ENCODE measurements at regions not wholly inside any gene's neighbourhood (a gene's known extent, or its start where the extent isn't known, plus 50 kb on each side); places are given as distances from the start of the nearest gene placed in this dataset.

DNA sequence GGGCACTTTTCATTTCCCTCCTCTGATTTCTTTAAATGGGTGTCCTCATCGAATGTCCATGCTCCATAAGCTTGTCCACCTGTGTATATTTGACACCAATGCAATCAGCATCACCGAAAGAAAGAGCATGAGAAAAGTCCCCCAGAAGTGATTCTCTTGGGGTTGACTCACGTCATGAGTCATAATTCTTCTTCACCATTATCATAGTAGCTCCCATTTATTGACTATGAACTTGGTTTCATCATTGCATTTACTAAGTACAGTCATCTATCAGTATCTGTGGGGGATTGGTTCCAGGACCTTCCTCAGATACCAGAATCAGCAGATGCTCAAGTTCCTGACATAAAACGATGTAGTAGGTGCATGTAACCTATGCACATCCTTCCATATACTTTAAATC is 372.5 kb upstream of the CFAP20DC start:
- Histone ChIP-seq H3K9me3 (no peaks in the 10 kb centered on the region), H3K27ac (no peak overlapping the region), H3K4me3 (no peak overlapping the region), H3K27me3 (no peaks in the 10 kb centered on the region), H3K36me3 (no peaks in the 10 kb centered on the region), H3K4me1 (ENCODE audit: insufficient read depth) (no peaks in the 10 kb centered on the region)
- WGBS, 3 donors, result 65 to 86% (median 82%) methylated on average over 4 of the region's 4 CpGs
- no peak for DNase-seq
- intact Hi-C loops (cut with DNase I), result no loop called here
- no peak for TF ChIP-seq POLR2A (IDR thresholded peaks at IDR 0.05)
- TF ChIP-seq EP300 (IDR thresholded peaks at IDR 0.05), result no peak
- TF ChIP-seq, protein P1, sequence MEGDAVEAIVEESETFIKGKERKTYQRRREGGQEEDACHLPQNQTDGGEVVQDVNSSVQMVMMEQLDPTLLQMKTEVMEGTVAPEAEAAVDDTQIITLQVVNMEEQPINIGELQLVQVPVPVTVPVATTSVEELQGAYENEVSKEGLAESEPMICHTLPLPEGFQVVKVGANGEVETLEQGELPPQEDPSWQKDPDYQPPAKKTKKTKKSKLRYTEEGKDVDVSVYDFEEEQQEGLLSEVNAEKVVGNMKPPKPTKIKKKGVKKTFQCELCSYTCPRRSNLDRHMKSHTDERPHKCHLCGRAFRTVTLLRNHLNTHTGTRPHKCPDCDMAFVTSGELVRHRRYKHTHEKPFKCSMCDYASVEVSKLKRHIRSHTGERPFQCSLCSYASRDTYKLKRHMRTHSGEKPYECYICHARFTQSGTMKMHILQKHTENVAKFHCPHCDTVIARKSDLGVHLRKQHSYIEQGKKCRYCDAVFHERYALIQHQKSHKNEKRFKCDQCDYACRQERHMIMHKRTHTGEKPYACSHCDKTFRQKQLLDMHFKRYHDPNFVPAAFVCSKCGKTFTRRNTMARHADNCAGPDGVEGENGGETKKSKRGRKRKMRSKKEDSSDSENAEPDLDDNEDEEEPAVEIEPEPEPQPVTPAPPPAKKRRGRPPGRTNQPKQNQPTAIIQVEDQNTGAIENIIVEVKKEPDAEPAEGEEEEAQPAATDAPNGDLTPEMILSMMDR (IDR thresholded peaks at IDR 0.05), result no peak

DNA sequence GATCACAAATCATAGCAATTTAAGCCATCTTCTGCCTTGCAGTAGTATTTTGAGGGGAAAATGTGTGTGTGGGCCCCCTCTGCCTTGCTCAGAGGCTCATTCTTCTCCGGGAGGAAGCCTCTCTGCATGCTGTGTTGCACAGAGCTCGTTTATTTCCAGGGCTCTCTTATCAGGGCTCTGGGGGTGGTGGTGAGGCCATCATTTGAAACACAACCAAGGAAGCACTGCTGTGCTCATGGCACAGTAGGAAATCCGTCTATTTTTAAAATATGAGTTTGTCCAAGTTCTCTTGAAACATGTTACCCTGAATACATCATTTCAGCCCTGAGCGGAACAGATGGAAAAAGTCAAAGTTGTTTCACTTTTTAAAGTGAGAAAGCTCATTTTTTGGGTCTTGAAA is 369.0 kb upstream of the CFAP20DC start:
- Histone ChIP-seq H3K9me3 (no peaks in the 10 kb centered on the region), H3K4me1 (ENCODE audit: insufficient read depth) (no peaks in the 10 kb centered on the region), H3K27me3 (no peaks in the 10 kb centered on the region), H3K4me3 (no peak overlapping the region), H3K27ac (no peak overlapping the region), H3K36me3 (no peaks in the 10 kb centered on the region)
- WGBS, 3 donors, result 27 to 37% (median 33%) methylated on average over 4 of the region's 4 CpGs
- TF ChIP-seq POLR2A (IDR thresholded peaks at IDR 0.05) (no peak), EP300 (IDR thresholded peaks at IDR 0.05) (no peak)
- TF ChIP-seq, protein P1 (IDR thresholded peaks at IDR 0.05), result no peak
- intact Hi-C loops (cut with DNase I), result no loop called here
- no peak for DNase-seq

DNA sequence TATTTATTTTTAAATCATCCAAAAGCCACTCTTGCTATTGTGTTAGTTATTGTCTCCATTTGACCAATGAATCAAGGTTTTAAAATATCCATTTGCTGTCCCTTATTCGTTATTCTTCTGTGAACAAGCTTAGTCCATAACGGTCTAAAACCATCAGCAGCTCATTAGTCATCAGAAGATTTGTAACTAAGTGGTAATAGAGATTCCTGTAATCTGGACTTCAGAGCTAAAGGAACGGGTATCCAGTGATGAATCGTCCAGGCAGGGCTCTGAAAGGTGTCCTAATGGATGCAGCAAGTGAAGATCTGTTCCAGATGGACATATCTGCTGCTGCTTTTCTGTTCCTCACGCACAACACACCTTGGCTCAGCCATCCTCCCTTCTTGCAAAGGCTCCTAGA is 362.7 kb upstream of the CFAP20DC start:
- no peak for DNase-seq
- no peak overlapping the region for H3K27ac ChIP-seq
- H3K4me1 ChIP-seq (ENCODE audit: insufficient read depth), result no peaks in the 10 kb centered on the region
- TF ChIP-seq, protein P1 (IDR thresholded peaks at IDR 0.05), result no peak
- TF ChIP-seq POLR2A (IDR thresholded peaks at IDR 0.05) (no peak), EP300 (IDR thresholded peaks at IDR 0.05) (no peak)
- WGBS, 3 donors, result 46 to 57% (median 52%) methylated on average over 5 of the region's 5 CpGs
- H3K9me3 ChIP-seq, result no peaks in the 10 kb centered on the region
- intact Hi-C loops (cut with DNase I), result no loop called here
- no peaks in the 10 kb centered on the region for H3K36me3 ChIP-seq
- H3K27me3 ChIP-seq, result no peaks in the 10 kb centered on the region
- no peak overlapping the region for H3K4me3 ChIP-seq

DNA sequence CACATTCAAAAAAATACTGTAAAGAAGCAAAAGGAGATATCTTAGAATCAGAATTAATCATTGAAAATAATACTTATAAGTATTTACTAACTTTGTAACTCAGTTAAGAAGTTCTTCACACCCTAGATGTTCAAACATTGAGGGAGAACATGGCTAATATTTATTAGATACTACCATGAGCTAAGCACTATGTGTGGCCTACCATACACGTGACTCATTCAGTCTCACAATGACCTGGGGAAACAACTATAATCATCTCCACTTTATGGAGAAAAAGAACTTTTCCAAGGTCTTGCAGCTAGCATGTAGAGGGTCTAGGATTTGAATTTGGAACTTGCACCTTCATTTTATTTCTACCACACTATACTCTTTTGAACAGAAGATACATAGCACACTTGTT is 361.9 kb upstream of the CFAP20DC start:
- intact Hi-C loops (cut with DNase I), result no loop called here
- Histone ChIP-seq H3K4me3 (no peak overlapping the region), H3K9me3 (no peaks in the 10 kb centered on the region), H3K27ac (no peak overlapping the region), H3K36me3 (no peaks in the 10 kb centered on the region), H3K4me1 (ENCODE audit: insufficient read depth) (no peaks in the 10 kb centered on the region), H3K27me3 (no peaks in the 10 kb centered on the region)
- TF ChIP-seq, protein P1 (IDR thresholded peaks at IDR 0.05), result no peak
- no peak for TF ChIP-seq EP300 (IDR thresholded peaks at IDR 0.05)
- no peak for TF ChIP-seq POLR2A (IDR thresholded peaks at IDR 0.05)
- no peak for DNase-seq
- WGBS, 3 donors, result 79 to 81% (median 80%) methylated on average over 1 of the region's 1 CpG

DNA sequence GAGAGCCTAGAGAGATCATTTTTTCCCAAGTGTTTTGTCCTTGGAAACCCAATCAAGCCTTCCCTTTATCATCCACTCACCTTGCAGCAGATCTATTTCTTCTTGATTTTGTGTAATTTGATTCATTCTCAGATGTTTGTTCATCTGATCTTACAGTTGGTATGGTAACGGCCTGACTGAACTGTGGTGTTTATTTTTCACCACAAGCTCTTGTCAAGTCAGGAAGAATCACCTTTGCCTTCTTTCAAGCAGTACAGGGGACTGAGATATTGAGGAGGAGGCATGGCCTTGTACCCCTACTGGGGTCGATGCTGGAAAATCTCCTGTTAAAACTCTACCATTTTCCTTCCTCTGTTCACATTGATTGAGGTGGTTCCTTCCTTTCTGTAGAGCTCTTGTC is 361.4 kb upstream of the CFAP20DC start:
- no peak overlapping the region for H3K4me3 ChIP-seq
- no peaks in the 10 kb centered on the region for H3K9me3 ChIP-seq
- TF ChIP-seq, protein P1 (IDR thresholded peaks at IDR 0.05), result no peak
- TF ChIP-seq EP300 (IDR thresholded peaks at IDR 0.05) (no peak), POLR2A (IDR thresholded peaks at IDR 0.05) (no peak)
- H3K27me3 ChIP-seq, result no peaks in the 10 kb centered on the region
- intact Hi-C loops (cut with DNase I), result no loop called here
- H3K27ac ChIP-seq, result no peak overlapping the region
- DNase-seq, result no peak
- no peaks in the 10 kb centered on the region for H3K36me3 ChIP-seq
- WGBS, 3 donors, result 75 to 85% (median 77%) methylated on average over 2 of the region's 2 CpGs
- H3K4me1 ChIP-seq (ENCODE audit: insufficient read depth), result no peaks in the 10 kb centered on the region
